Right lobe of liver (tissue), 6 donors: ENCODE measurements at regions not wholly inside any gene's neighbourhood (a gene's known extent, or its start where the extent isn't known, plus 50 kb on each side); places are given as distances from the start of the nearest gene placed in this dataset.

Experiments used
- ATAC-seq, 4 donors: fragments of 200-7000 bp; cut with Tn5 transposase; one replicate each; pipeline ENCODE4 v1.9.1; 2020; ENCODE audit warnings: mild to moderate bottlenecking in 4 of 4, moderate library complexity in 4 of 4
- DNase-seq, 3 donors: peaks; one replicate each; pipeline ENCODE4 v3.0.0-alpha.2; 2020
- H3K27ac ChIP-seq, 3 donors: fragments of 200-600 bp; one replicate each; pipeline ENCODE4 v1.8.0; 2022
- H3K27me3 ChIP-seq, 2 donors: fragments of 200-600 bp; one replicate each; pipeline ENCODE4 v1.8.0; 2022
- H3K36me3 ChIP-seq, 4 donors: fragments of 200-600 bp; sonication (generic) in 1 of 4; one replicate each; pipeline versions ENCODE4 v1.5.1 to v1.8.0; 2017 to 2022; ENCODE audit warnings: control low read depth in 1 of 4
- H3K4me1 ChIP-seq, 4 donors: fragments of 200-600 bp; sonication (generic) in 1 of 4; one replicate each; pipeline versions ENCODE4 v1.5.1 to v1.8.0; 2017 to 2022; ENCODE audit warnings: control low read depth in 1 of 4
- H3K4me3 ChIP-seq, 3 donors: fragments of 200-600 bp; one replicate each; pipeline ENCODE4 v1.8.0; 2022
- H3K9me3 ChIP-seq, 4 donors: fragments of 200-600 bp; sonication (generic) in 1 of 4; one replicate each; pipeline versions ENCODE4 v1.5.1 to v1.8.0; 2017 to 2022; ENCODE audit warnings: control low read depth in 1 of 4
- CTCF ChIP-seq, 4 donors: fragments of 200-600 bp in 3 of 4; fragments of 450-650 bp in 1 of 4; IDR thresholded peaks; one replicate each; pipeline versions ENCODE4 v1.5.1 to v1.8.0; 2016 to 2022; ENCODE audit warnings: antibody characterized with exemption in 4 of 4, mild to moderate bottlenecking in 2 of 4
- POLR2A ChIP-seq: fragments of 450-650 bp; IDR thresholded peaks from one replicate; pipeline ENCODE4 v1.6.1; 2017; ENCODE audit warnings: antibody characterized with exemption, mild to moderate bottlenecking
- WGBS: methylation state at CpG from one replicate; pipeline ENCODE4 v1.1.6; 2018; ENCODE audit warnings: low coverage, low lambda C conversion rate; ENCODE audit not compliant: insufficient coverage; ENCODE audit errors: missing lambda C conversion rate; 5-methylcytosine and 5-hydroxymethylcytosine counted together
- intact Hi-C, 2 donors: fragments of 100-400 bp; cut with DNase I; formaldehyde crosslinking; loops; one replicate each; pipeline versions ENCODE4 v1.11.2 to v1.14.1; 2022
- donor health status: DM: no; HTN: yes; CAD: no.
- donor health status: DM: no; HTN: no; CAD: no.
- donor health status: DM: no; HTN: no; CAD: no.
- donor health status: DM: no; HTN: yes; CAD: no.
- donor health status: DM: no; HTN: yes; CAD: no.

DNA sequence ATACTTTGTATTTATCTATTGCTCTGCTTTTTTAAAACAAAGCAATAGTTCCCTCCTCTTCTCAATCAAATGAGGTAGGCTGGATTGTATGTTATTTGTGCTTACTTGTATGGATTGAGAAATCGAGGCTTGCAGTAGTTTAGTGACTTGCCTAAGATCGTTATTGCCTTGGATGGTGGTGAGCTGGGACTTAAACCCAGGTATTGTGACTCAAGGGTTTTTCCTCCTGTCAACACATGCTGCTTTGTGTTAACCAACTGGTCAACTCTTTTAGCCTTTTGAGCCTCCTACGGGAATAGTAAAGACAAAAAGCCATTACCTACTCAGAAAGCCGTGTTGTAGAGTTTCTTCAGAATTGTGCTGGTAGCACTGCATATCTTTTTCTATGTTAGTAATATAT lies 95.2 kb upstream of the THUMPD2 start:
- no peak for ATAC-seq
- H3K4me1 ChIP-seq: no peaks in the 10 kb centered on the region

DNA sequence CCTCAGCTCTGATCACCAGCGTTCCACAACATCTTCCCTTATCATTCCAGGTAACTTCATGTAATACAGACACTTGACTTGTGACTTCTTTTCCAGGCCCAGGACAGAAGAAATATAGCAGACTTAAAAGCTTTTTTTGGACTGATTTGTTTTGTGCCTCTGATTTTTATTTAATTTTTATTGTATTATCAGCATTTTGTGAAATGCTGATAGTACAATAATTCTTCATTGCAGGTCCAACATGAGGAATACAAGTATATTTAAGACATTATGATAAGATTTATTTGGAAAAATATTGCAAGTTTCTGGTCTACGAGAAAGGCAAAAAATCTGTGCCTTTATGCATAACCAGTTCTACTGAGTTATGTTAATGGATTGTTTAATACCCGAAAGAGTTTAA lies 94.5 kb upstream of the THUMPD2 start:
- DNase-seq (no peak), ATAC-seq (no peak)
- 60% methylated on average over 3 of the region's 3 CpGs for WGBS
- no peak overlapping the region for H3K27ac ChIP-seq
- intact Hi-C loops: no loop called here
- no peaks in the 10 kb centered on the region for H3K9me3 ChIP-seq
- H3K36me3 ChIP-seq: no peaks in the 10 kb centered on the region
- H3K27me3 ChIP-seq: no peaks in the 10 kb centered on the region
- no peak overlapping the region for H3K4me3 ChIP-seq
- TF ChIP-seq CTCF (IDR thresholded peaks at IDR 0.05): no peak
- TF ChIP-seq POLR2A: no peak
- no peaks in the 10 kb centered on the region for H3K4me1 ChIP-seq

More for the DNA sequence above, 95.2 kb upstream of the THUMPD2 start:
- Histone ChIP-seq H3K4me3 (no peak overlapping the region), H3K9me3 (no peaks in the 10 kb centered on the region), H3K27ac (no peak overlapping the region), H3K36me3 (no peaks in the 10 kb centered on the region), H3K27me3 (no peaks in the 10 kb centered on the region)
- no peak for DNase-seq
- intact Hi-C loops: no loop called here
- TF ChIP-seq POLR2A (no peak), CTCF (IDR thresholded peaks at IDR 0.05) (no peak)
- 70% methylated on average over 4 of the region's 4 CpGs for WGBS

DNA sequence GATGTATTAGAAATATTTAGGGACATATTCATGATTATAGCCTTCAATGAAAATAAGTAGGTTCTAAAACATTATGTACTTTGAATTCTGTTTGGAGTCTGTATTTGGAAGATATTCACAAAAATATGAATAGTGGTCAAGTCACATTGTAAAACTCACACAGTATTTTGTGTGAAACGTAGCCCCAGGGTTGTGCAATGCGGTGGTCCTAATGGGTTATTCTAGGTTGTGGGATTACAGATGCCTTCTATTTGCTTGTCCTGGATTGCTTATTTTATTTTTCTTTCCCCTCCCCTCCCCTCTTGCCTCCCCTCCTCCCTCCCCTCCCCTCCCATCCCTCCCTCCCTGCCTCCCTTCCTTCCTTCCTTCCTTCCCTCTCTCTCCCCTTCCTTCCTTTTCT lies 93.7 kb upstream of the THUMPD2 start:
- Histone ChIP-seq H3K36me3 (no peaks in the 10 kb centered on the region), H3K27me3 (no peaks in the 10 kb centered on the region), H3K9me3 (no peaks in the 10 kb centered on the region), H3K27ac (no peak overlapping the region), H3K4me1 (no peaks in the 10 kb centered on the region), H3K4me3 (no peak overlapping the region)
- intact Hi-C loops: no loop called here
- 57% methylated on average over 2 of the region's 2 CpGs for WGBS
- TF ChIP-seq CTCF (IDR thresholded peaks at IDR 0.05) (no peak), POLR2A (no peak)
- ATAC-seq (no peak), DNase-seq (no peak)

DNA sequence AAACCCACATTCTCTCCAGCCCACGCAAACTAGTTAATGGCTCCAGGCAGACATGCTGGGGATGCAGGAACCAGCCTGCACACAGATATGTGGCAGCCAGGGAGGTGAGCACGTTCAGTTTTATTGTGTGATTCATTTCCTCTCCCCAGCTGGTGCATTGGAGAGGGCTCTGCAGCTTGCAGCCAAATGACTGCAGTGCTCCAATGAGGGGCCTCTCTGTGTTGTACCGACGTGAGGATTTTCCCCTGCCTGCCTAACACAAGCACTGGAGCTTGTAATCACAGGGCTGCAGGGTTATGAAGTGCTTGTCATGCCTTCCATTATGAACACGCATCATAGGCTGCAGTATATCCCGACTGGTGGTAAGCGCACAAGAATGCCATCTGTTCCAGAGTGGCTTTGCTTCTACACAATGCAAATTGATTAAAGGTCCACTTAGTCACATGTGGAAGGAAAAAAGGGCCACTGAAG lies 92.3 kb upstream of the THUMPD2 start:
- H3K27ac ChIP-seq: no peak overlapping the region
- TF ChIP-seq POLR2A (no peak), CTCF (IDR thresholded peaks at IDR 0.05) (no peak)
- DNase-seq (no peak), ATAC-seq (no peak)
- no peaks in the 10 kb centered on the region for H3K27me3 ChIP-seq
- no peaks in the 10 kb centered on the region for H3K9me3 ChIP-seq
- 62% methylated on average over 6 of the region's 7 CpGs for WGBS
- intact Hi-C loops: no loop called here
- H3K4me1 ChIP-seq: no peaks in the 10 kb centered on the region
- H3K36me3 ChIP-seq: no peaks in the 10 kb centered on the region
- no peak overlapping the region for H3K4me3 ChIP-seq

DNA sequence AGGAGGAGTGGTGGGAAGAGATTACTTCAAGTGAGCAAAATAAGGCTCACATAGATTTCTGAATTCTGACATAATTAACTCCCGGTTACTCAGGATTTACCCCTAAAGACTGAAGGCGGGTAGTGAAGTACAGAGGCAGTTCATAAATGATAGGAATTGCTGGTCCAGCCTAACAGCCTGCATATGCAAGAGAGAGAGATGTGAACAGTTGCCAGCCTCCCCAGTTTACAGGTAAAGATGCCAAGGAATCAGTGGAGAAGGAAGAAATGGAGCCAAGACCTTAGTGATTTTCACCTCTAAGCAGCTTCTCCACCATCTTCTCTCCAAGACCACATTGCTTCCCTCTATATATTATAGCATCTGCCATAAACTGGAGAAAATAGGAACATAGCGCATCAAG lies 91.8 kb upstream of the THUMPD2 start:
- intact Hi-C loops: no loop called here

More for the DNA sequence above, 91.8 kb upstream of the THUMPD2 start:
- 70% methylated on average over 3 of the region's 3 CpGs for WGBS
- Histone ChIP-seq H3K9me3 (no peaks in the 10 kb centered on the region), H3K27ac (no peak overlapping the region), H3K4me1 (no peaks in the 10 kb centered on the region), H3K27me3 (no peaks in the 10 kb centered on the region), H3K4me3 (no peak overlapping the region), H3K36me3 (no peaks in the 10 kb centered on the region)
- DNase-seq: no peak
- ATAC-seq: no peak
- TF ChIP-seq CTCF (IDR thresholded peaks at IDR 0.05): no peak
- TF ChIP-seq POLR2A: no peak
